GM19043 (cell line): ENCODE measurements at regions not wholly inside any gene's neighbourhood (a gene's known extent, or its start where the extent isn't known, plus 50 kb on each side); places are given as distances from the start of the nearest gene placed in this dataset.

Experiments used
- ATAC-seq: cut with Tn5 transposase; IDR thresholded peaks from one replicate; pipeline ENCODE4 v1.9.1; 2021; ENCODE audit warnings: low read depth; ENCODE audit not compliant: unreplicated experiment

GRCh38 chr14:54170301-54170700 lies 213.7 kb upstream of the BMP4 start:
- ATAC-seq = no peak

- ATAC-seq = no peak
Measured at GRCh38 chr14:54172114-54172513, 215.5 kb upstream of the BMP4 start.

GRCh38 chr14:54172562-54172961 lies 215.9 kb upstream of the BMP4 start:
- ATAC-seq = no peak

- ATAC-seq = no peak
Measured at GRCh38 chr14:54173802-54174201, 217.2 kb upstream of the BMP4 start.

GRCh38 chr14:54174457-54174856 lies 217.8 kb upstream of the BMP4 start:
- ATAC-seq = no peak

- no peak for ATAC-seq
Measured at GRCh38 chr14:54175298-54175942, 218.8 kb upstream of the BMP4 start.

GRCh38 chr14:54177019-54177418 lies 219.8 kb upstream of the CDKN3 start:
- ATAC-seq = no peak

GRCh38 chr14:54177641-54178621 lies 218.9 kb upstream of the CDKN3 start:
- ATAC-seq = no peak

GRCh38 chr14:54182419-54183045 lies 214.3 kb upstream of the CDKN3 start:
- ATAC-seq = no peak

GRCh38 chr14:54186821-54187763 lies 209.7 kb upstream of the CDKN3 start:
- ATAC-seq = no peak

- ATAC-seq = no peak
Measured at GRCh38 chr14:54188064-54188666, 208.6 kb upstream of the CDKN3 start.

- ATAC-seq = no peak
Measured at GRCh38 chr14:54189333-54189732, 207.5 kb upstream of the CDKN3 start.

GRCh38 chr14:54189748-54190354 lies 207.0 kb upstream of the CDKN3 start:
- no peak for ATAC-seq

- ATAC-seq = no peak
Measured at GRCh38 chr14:54191846-54192245, 205.0 kb upstream of the CDKN3 start.

GRCh38 chr14:54192610-54193009 lies 204.2 kb upstream of the CDKN3 start:
- no peak for ATAC-seq

- ATAC-seq = no peak
Measured at GRCh38 chr14:54193871-54194270, 202.9 kb upstream of the CDKN3 start.

- no peak for ATAC-seq
Measured at GRCh38 chr14:54194501-54194900, 202.3 kb upstream of the CDKN3 start.

GRCh38 chr14:54197369-54197768 lies 199.4 kb upstream of the CDKN3 start:
- no peak for ATAC-seq

GRCh38 chr14:54200726-54201125 lies 196.1 kb upstream of the CDKN3 start:
- no peak for ATAC-seq
